ENCODE measurements at regions not wholly inside any gene's neighbourhood (a gene's known extent, or its start where the extent isn't known, plus 50 kb on each side); places are given as distances from the start of the nearest gene placed in this dataset.

- DNase-seq, result no peak
Measured at GRCh38 chr2:164155558-164155957, 419.8 kb upstream of the FIGN start.

DNA sequence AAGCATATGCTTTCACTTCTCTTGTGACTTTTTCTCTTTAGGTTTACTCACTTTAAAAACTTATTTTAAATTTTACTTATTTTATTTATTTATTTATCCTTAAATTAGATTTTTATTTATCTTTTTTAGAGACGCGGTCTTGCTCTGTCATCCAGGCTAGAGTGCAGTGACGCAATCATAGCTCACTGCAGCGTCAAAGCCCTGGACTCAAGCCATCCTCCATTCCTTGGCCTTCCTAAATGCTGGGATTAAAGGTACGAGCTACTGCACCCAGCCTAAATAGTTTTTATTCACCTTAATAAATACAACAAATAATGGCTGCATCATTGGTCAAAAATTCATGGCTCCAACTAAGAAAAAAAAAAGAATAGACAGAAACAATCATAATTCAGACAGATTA is 415.7 kb upstream of the FIGN start:
- DNase-seq, result no peak

- DNase-seq, result no peak
Measured at GRCh38 chr2:164150604-164151003, 414.8 kb upstream of the FIGN start.

DNA sequence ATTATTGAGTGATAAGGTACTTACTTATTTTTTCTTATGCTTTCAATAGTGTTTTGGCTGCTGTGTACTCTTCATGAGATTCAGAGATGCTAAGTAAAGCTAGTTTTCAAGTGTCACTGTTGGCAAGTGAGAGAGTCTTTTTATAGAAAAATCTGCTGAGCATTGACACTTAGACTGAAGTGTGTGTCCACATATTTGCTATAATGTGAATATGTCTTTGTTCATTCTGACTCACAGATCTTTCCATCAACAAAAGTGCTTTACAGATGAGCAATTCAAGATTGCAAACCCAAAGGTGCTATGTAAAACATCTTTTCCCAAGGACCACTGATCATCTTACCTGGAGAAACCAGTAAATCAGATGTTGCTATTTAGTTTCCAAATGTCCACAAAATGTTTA is 410.6 kb upstream of the FIGN start:
- DNase-seq, result no peak

- no peak for DNase-seq
Measured at GRCh38 chr2:164145093-164145987, 409.5 kb upstream of the FIGN start.

- no peak for DNase-seq
Measured at GRCh38 chr2:164143183-164143930, 407.5 kb upstream of the FIGN start.

- DNase-seq, result no peak
Measured at GRCh38 chr2:164142755-164143154, 406.9 kb upstream of the FIGN start.

GRCh38 chr2:164141271-164141670 is 405.5 kb upstream of the FIGN start:
- DNase-seq, result no peak

DNA sequence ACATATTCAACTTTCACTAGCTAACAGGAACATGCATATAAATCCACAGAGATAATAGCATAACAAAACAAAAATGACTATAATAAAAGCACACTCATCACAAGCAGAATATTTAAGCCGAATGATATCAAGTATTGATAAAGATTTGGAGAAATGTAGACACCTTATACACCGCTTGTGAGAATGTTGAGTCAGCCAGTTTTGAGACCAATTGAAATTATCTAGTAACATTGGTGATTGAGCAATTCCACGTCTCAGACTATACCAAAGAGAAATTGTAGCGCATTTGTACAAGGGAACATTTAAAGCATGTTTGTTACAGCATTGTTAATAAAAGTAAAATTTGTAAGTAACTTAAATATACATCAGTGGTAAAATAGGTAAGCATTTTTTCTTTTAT is 402.9 kb upstream of the FIGN start:
- no peak for DNase-seq

DNA sequence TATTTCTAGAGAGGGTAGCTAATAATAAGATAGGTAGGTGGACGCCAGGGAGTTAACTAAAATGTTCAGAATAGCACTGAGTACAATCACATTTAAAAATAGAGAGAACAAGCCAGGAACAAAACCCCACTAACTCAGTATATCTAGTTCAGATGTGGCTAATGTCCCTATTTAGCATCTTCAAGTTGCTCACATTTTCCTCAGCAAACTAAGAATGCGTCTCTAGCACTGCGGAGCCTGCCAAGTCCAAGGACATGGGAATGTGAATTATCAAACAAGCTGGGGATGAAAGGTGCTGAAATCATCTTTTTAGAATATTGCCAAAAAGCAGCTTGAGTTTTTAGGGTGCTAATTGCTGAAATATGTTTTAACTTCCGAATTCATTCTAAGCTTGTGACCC is 398.5 kb upstream of the FIGN start:
- DNase-seq, result no peak

- DNase-seq, result no peak
Measured at GRCh38 chr2:164127971-164128527, 392.2 kb upstream of the FIGN start.

DNA sequence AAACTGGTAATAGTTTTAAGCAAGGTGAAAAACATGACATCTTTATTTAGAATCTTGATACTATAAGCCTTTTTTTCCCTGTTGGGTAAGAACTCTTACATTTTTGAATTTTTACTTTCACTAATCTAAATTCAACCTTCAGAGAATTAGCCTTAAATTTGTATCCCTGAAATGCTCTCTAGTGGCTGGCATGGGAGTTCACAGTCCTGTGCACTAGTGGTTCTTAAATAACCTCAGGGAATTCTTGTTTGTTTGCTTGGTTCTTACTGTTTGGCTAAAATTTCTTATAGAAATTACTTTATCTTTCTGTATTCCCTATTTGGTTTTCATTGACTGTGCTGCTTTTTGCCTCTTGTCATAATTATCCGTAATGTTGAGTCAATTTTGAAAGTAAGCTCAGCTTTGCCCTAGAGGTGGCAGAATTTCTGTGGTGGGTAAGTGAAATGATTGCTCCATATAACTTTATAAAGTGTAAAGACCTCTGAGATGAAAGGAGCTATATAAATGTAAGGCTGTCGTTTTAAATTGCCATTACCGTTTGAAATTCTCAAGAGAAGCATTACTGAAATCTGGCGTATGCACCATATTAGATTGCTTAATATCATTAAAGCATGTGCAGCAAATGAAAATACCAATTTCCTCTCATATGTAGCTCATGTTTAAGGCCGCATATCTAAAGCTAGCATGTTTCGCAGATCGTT is 391.3 kb upstream of the FIGN start:
- DNase-seq, result no peak

- no peak for DNase-seq
Measured at GRCh38 chr2:164115806-164116205, 380.0 kb upstream of the FIGN start.

GRCh38 chr2:164114937-164115336 is 379.1 kb upstream of the FIGN start:
- DNase-seq, result no peak

DNA sequence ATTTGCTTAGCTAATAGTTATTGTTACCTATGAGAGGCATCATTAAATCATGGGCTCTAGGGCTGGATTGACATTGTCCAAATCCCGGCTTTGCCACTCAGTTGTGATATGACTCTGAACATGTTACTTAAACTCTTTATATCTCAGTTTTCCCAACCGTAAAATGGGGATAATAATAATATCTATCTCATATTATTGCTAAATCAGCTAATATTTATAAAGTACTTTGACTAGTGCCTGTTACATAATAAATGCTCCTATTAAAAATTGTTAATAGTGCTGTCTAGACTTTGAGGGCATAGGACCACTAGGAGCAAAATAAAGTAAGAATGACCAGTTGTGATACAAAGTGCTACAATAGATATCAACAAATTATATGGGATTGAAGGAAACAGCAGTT is 376.3 kb upstream of the FIGN start:
- no peak for DNase-seq

- DNase-seq, result no peak
Measured at GRCh38 chr2:164110515-164110914, 374.7 kb upstream of the FIGN start.

DNA sequence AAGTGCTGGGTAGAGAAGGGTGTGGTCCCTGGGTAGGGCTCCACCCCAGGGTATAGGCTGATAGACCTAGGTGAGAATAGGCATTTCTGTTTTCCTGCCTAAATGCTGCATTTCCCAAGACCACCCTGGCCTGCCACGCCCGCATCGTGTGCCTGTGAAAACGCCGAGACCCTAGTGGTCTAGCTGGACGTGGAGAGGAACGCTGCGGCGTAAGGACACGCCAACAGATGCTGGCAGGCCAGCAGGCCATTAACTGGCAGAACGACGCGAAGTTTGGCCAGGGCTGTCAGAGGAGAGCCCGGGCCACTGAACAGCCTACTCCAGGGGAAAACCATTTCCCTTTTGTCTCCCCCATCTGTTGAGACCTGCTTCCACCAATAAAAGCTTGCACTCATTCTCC is 373.2 kb upstream of the FIGN start:
- peak; percentile 3 for DNase-seq

DNA sequence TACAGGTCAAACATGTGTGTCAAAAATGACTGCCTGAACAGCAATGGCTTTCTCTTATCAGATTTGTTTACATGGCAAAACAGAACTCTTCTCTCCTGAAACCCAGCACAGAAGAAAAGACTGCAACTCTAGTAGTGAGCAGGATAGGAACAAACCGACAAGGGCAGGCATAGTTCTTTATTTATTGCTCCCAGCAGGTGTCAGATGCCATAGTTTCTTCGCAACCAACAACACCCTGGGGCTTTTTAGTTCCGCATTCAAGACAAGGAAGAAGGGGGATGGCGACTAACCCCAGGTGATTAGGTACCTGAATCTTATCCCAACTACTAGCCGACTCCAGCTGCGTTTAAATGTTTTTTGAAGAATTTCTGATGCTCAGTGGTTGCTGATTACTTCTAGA is 367.5 kb upstream of the FIGN start:
- DNase-seq, result no peak

DNA sequence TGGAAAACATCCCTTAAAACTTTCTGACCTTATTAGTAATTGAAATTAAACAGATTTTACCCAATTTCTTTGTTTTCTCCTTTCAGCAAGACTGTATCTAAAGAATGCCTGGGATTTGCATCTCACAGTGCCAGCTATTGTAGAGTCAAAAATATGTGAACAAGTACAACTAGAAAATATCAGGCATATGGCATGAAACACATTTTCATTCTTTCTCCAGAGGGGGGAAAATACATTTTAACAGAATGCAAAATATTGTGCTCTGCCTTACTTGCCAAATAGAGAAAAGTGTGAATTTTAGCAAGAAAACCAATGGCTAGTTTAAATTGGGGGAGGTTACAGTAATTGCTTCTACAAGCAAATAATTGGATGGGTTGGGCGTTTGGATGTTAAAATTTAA is 366.6 kb upstream of the FIGN start:
- DNase-seq, result no peak

DNA sequence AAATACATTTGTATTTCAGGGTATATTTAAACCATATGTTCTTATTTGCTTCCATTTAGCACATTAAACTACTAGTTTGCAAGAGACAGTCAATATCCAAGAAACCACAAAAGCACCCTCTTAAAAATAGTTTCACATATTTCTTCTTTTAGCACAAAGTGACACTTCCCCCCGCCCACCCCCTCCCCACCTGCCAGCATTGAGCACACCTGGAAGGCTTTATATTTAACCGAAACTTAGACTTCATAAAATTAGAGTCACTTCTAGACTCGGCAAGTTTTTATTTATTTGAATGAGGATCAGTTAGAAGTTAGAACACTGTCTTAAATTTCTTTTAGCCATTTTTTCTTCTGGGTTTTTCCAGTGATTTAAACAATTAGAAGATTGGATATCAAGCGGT is 355.9 kb upstream of the FIGN start:
- no peak for DNase-seq

DNA sequence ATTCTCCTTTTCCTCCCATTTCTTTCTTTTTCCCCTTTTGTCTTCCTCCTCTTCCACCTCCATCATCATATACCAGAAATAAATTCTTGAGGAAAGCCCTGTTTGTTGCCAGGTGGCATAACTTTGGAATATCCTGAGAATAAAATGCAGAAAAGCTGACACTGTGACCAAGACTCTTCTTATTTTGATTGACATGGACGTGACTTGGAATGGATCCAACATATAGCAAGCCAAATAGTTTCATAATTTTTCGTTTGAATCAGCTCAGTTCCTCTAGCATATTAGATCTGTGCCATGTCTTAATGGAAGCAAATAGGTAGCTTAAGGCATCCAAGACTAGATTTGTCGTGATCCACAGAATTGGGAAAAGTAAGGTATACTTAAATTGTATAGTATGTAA is 354.7 kb upstream of the FIGN start:
- DNase-seq, result no peak

DNA sequence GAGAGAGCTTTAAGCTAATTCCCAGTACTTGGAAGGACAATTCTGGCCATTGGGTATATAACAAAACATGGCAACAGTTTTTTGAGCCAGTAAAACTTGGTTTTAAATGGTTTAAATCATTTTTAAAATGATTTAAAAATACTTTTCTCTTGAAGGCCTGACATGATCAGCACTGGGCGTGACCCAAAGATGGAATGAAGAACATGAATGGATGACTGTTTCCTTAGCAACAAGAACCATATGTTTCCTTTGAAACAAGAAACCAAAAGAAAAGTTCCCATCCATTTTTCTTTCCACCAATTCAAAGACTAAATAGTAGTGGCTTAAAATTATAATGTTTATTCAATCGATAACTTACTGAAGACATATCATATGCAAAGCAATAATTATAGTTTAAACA is 348.3 kb upstream of the FIGN start:
- DNase-seq, result no peak

GRCh38 chr2:164080486-164080885 is 344.7 kb upstream of the FIGN start:
- DNase-seq, result no peak
